Brain microvascular endothelial cell (primary cell): ENCODE measurements at regions not wholly inside any gene's neighbourhood (a gene's known extent, or its start where the extent isn't known, plus 50 kb on each side); places are given as distances from the start of the nearest gene placed in this dataset.

ENCODE experiments used
- DNase-seq: peaks from one replicate; pipeline ENCODE4 v3.0.0-alpha.2; 2020
- H3K27ac ChIP-seq: fragments of 250-450 bp; sonication (Bioruptor Pico); 2 replicates; pipeline ENCODE4 v1.5.1; 2020; ENCODE audit warnings: mild to moderate bottlenecking, moderate library complexity
- H3K27me3 ChIP-seq: fragments of 250-450 bp; sonication (Bioruptor Pico); replicated peaks from 2 replicates; pipeline ENCODE4 v1.5.1; 2020; ENCODE audit warnings: mild to moderate bottlenecking
- H3K36me3 ChIP-seq: fragments of 250-450 bp; sonication (Bioruptor Pico); replicated peaks from 2 replicates; pipeline ENCODE4 v1.5.1; 2020; ENCODE audit warnings: mild to moderate bottlenecking
- H3K4me3 ChIP-seq: 2 replicates; pipeline ENCODE4 v1.5.1; 2011; ENCODE audit warnings: low read depth, mild to moderate bottlenecking, control low read depth, low read length, moderate library complexity
- in situ Hi-C: cut with HindIII; loops from 2 replicates; pipeline ENCODE4 v1.10.0; 2017; ENCODE audit warnings: low sequenced_read_pairs, low pct_ligation_motif_present
- TF ChIP-seq, protein P1 (sequence below): IDR thresholded peaks from 2 replicates; pipeline ENCODE4 v1.5.1; 2011; ENCODE audit warnings: low read depth, mild to moderate bottlenecking, moderate library complexity, low read length, control low read depth, inconsistent platforms; ENCODE audit errors: missing control alignments

DNA sequence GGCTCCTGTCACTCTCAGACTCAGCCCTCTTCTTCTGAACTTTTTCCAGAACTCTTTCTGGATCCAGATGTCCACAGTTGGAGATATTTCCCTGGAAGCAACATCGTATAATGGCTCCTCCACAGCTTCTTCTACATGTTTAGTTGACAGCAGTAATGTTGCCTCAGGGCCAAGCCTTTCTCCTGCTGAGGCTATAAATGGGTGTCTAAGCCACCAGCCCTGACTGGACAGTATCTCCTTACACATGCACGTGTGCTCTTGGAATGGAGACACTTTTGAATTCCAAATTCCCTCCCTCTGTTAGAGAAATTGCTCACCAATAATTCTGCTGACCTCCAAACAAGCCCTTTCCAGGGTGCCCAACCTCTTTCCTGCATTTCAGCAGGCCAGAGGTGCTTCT is 156.2 kb upstream of the PIK3C3 start:
- DNase-seq: no peak
- no peak overlapping the region for H3K4me3 ChIP-seq
- H3K36me3 ChIP-seq: no peaks in the 10 kb centered on the region
- TF ChIP-seq, protein P1, sequence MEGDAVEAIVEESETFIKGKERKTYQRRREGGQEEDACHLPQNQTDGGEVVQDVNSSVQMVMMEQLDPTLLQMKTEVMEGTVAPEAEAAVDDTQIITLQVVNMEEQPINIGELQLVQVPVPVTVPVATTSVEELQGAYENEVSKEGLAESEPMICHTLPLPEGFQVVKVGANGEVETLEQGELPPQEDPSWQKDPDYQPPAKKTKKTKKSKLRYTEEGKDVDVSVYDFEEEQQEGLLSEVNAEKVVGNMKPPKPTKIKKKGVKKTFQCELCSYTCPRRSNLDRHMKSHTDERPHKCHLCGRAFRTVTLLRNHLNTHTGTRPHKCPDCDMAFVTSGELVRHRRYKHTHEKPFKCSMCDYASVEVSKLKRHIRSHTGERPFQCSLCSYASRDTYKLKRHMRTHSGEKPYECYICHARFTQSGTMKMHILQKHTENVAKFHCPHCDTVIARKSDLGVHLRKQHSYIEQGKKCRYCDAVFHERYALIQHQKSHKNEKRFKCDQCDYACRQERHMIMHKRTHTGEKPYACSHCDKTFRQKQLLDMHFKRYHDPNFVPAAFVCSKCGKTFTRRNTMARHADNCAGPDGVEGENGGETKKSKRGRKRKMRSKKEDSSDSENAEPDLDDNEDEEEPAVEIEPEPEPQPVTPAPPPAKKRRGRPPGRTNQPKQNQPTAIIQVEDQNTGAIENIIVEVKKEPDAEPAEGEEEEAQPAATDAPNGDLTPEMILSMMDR: no peak
- H3K27ac ChIP-seq: no peak overlapping the region
- no peaks in the 10 kb centered on the region for H3K27me3 ChIP-seq
- in situ Hi-C loops: no loop called here

DNA sequence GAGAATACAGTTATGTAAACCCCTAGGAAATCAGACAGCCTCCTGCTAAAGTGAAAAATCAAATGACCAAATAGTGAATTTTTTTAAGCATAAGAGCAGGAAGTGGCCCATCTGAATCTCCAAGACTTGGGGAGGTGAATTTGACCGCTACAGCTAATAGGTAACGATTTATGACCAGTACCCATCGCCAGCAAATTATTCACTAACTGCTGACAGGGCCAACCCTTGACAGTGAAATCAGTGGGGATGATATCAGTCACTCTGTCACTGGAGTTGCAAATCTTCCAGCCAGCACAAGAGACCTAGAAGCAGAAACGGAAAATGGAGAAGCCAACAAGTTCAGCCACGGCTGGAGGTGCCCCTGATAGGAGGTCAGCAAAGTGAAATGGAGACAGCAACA is 164.3 kb upstream of the PIK3C3 start:
- TF ChIP-seq, protein P1: no peak
- no peaks in the 10 kb centered on the region for H3K36me3 ChIP-seq
- DNase-seq: no peak
- in situ Hi-C loops: no loop called here
- H3K4me3 ChIP-seq: no peak overlapping the region
- no peak overlapping the region for H3K27ac ChIP-seq
- no peaks in the 10 kb centered on the region for H3K27me3 ChIP-seq

DNA sequence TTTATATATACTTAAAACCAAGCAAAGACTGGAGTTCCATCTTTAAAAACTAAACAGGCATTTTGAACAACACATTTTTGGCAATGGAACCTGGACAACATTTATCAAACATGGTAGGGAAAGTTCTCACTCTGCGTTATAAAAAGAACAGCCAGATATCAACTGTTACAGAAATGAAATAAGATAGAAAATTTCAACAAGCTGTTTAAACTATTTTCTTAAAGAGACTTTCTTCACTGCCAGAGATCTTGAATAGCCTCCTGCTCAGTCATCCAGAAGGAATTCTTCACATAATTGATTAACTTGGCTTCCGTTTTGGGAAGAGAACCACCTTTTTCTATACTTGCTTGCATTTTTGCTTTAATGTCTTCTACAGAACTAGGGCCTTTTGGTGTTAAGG is 166.0 kb upstream of the PIK3C3 start:
- Histone ChIP-seq H3K27ac (no peak overlapping the region), H3K4me3 (no peak overlapping the region), H3K36me3 (no peaks in the 10 kb centered on the region), H3K27me3 (no peaks in the 10 kb centered on the region)
- in situ Hi-C loops: no loop called here
- DNase-seq: no peak
- TF ChIP-seq, protein P1: no peak

DNA sequence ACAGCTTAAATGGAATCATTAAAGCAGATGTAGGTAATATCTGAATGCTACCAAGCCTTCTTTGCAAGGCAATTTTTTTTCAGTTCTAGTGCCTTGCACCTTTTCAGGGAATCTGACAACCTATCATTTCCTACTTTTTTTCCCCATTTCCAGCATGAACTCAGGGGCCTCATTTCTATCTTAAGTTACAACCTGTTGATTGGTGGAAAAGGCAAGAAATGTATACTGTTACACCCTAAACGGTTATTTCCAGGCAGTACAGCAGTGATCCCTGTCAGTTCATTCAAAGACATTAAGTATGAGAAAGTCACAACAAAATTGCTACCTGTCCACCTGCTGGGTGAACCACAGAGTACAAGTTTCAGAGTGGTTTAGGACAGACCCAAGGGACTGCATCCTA is 171.2 kb upstream of the PIK3C3 start:
- no peak overlapping the region for H3K4me3 ChIP-seq
- in situ Hi-C loops: no loop called here
- no peaks in the 10 kb centered on the region for H3K27me3 ChIP-seq
- TF ChIP-seq, protein P1: no peak
- DNase-seq: no peak
- H3K36me3 ChIP-seq: no peaks in the 10 kb centered on the region
- H3K27ac ChIP-seq: no peak overlapping the region

DNA sequence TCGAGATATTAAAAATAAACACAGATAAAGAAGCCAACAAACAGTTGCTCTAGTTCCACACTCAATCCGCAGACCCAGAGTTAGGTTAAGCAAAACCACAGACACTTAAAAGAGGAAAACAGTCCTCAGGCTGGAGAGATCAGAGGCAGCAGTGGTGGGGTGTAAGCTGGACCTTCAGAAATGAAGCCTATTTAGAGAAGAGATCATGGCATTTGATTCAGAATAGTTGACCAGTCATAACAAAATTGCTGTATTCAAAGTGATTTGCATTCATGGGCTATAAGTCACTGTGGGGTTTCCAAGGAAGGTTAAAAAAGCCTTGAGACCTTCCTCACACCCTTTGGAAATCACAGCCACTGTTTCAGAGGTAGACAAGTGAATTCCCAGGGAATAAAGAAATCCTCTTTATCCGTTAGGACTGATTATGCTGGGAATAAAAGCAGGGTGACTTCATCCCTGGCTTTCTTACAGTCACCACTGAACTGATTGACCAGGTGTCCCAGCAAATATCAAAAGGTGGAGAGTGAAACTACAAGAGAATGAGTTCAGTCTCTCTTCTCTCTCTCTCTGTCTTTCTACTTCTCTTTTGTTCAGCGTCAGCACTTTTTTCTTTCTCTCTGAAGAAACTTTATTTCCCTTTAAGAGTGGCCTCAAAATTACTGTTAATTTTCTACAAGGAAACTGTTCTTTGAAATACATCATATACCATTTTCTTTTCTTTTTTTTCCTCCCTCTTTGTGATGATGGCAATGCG is 171.8 kb upstream of the PIK3C3 start:
- no peak overlapping the region for H3K4me3 ChIP-seq
- in situ Hi-C loops: no loop called here
- TF ChIP-seq, protein P1: no peak
- H3K27ac ChIP-seq: no peak overlapping the region
- no peaks in the 10 kb centered on the region for H3K27me3 ChIP-seq
- DNase-seq: no peak
- no peaks in the 10 kb centered on the region for H3K36me3 ChIP-seq

DNA sequence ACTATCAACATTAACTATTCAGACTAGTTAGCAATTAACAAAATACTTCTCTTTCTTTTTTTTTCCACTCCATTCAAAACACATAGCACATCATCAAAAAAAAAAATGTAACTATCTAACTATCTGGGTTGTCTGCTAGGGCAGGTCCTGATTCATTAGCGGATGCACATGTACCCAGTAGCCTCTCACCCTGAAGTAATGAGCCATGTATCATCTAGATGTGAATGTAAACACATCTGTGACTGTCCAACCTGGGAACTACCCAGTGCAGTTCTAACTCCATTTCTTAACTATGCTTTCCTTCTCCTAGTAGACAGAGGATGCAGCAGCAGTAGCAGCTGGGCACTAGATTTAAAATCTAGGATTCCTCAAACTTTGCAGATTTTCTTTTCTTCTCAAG is 183.1 kb upstream of the PIK3C3 start:
- Histone ChIP-seq H3K4me3 (no peak overlapping the region), H3K27ac (no peak overlapping the region), H3K36me3 (no peaks in the 10 kb centered on the region), H3K27me3 (no peaks in the 10 kb centered on the region)
- TF ChIP-seq, protein P1: no peak
- DNase-seq: no peak
- in situ Hi-C loops: no loop called here
